IPS-NIHi11 (cell line): ENCODE measurements at regions not wholly inside any gene's neighbourhood (a gene's known extent, or its start where the extent isn't known, plus 50 kb on each side); places are given as distances from the start of the nearest gene placed in this dataset.

Experiments used
- DNase-seq: peaks from one replicate; pipeline ENCODE4 v3.0.0; 2012; ENCODE audit warnings: mixed read lengths, low spot score

DNA sequence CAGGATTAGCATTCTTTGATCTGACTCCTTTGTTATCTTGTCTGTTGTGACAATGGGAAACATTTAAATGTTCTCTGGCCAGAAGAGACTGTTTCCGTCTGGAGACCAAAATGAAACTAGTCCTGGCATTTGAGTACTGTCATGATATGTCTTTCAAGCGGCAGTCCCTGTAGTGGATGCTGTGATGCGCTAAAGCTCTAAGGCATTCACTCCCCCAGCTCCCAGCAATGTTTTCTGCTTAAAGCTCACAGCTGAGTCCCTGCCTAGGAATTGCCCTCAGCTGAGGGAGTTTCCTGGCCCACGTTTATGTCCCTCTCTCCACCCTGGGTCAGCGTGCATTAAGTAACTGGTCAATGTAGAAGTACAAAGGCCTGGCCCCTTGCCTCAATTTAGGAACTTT is 109.4 kb downstream of the UCHL5 start:
- no peak for DNase-seq

DNA sequence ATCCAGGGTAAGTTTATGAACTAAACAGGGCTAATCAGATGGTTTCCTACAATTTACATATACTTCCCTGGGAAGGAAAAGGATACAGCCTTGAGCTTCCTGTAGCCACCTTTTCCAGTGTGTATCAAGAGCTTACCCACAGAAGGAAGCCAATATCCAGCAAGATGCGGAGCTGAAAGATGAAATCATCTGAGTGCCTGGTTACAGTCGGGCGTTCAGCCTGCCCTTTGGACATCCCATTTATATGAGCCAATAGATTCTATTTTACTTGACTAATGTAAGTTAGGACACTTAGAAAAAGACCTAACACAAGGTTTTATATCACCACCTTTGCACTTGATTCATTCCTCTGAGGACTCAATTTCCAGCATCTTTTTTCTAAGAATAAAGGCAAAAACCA is 108.2 kb downstream of the UCHL5 start:
- DNase-seq, result no peak

GRCh38 chr1:192951691-192952460 is 107.3 kb downstream of the UCHL5 start:
- DNase-seq, result no peak

GRCh38 chr1:192952646-192953045 is 106.5 kb downstream of the UCHL5 start:
- DNase-seq, result no peak

- DNase-seq, result no peak
These were observed 104.4 kb downstream of the UCHL5 start for GRCh38 chr1:192954705-192955265.

DNA sequence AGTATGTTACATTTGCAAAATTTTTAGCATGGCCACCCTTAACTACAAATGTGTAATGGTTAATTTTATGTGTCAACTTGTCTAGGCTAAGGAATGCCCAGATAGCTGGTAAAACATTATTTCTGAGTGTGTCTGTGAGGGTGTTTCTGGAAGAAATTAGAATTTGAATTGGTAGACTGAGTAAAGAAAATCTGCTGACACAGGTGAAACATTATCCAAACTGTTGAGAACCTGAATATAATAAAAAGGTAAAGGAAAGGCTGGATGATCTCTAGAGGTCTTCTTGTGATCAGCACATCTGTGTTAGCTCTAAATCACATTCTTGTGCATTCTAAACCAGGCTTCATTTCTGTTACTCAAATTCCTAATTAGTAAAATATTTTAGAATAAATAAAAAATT is 100.8 kb downstream of the UCHL5 start:
- no peak for DNase-seq

DNA sequence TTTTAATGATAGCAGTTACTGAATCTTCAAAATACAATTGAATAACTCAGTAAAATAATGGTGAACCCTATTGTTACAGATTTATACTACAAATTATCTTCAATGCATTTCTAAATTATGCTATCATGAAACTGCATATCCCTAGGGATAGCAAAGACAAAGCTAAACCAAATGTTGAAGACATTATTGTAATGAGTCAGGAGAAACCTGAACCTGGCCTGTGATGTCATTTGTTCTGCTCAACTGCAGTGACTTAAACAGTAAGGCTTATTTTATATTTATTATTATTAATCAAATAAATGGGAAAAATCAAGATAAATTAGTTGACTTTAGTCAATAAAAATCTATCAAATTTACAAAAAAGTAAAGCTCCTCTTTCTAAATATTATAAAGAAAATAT is 100.3 kb downstream of the UCHL5 start:
- no peak for DNase-seq

- no peak for DNase-seq
These were observed 99.4 kb downstream of the UCHL5 start for GRCh38 chr1:192959657-192960186.
